Stimulated activated naive CD4-positive, alpha-beta T cell (primary cell): ENCODE measurements at regions not wholly inside any gene's neighbourhood (a gene's known extent, or its start where the extent isn't known, plus 50 kb on each side); places are given as distances from the start of the nearest gene placed in this dataset.
A peak's percentile ranks its signal among the peaks of the same experiment; 100 is the strongest.

Experiments used
- DNase-seq, 6 experiments: peaks; one replicate each; lab custom pipeline; 2025; lab: John Stamatoyannopoulos, UW

DNA sequence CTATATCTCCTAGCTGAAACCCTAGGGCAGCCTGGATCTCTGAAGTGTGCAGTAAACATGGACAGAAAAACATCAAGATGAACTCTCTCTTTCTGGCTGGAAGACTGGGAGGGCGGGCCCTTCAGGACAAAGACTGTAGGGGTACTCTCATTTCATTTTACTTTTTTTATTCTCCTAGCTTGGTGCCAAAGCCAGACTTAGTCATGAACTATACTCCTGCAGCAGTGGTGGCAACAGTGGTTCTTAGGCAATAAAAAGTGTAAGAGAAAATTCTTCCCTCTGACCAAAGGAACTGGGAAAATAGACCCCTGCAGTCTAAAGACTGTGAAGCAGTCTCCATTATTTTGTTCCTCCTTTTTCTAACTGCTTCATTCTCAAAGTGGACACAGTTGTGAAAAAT is 213.8 kb upstream of the JUN start:
- DNase-seq: no peak

DNA sequence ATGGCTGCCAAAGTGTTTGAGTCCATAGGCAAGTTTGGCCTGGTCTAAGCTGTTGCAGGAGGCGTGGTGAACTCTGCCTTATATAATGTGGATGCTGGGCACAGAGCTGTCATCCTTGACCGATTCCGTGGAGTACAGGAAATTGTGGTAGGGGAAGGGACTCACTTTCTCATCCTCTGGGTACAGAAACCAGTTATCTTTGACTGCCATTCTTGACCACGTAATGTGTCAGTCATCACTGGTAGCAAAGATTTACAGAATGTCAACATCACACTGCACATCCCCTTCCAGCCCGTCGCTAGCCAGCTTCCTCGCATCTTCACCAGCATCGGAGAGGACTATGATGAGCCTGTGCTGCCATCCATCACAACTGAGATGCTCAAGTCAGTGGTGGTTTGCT is 215.8 kb upstream of the JUN start:
- no peak for DNase-seq

GRCh38 chr1:59004755-59005154 is 220.9 kb upstream of the JUN start:
- no peak for DNase-seq

GRCh38 chr1:59005491-59006288 is 221.8 kb upstream of the JUN start:
- no peak for DNase-seq

DNA sequence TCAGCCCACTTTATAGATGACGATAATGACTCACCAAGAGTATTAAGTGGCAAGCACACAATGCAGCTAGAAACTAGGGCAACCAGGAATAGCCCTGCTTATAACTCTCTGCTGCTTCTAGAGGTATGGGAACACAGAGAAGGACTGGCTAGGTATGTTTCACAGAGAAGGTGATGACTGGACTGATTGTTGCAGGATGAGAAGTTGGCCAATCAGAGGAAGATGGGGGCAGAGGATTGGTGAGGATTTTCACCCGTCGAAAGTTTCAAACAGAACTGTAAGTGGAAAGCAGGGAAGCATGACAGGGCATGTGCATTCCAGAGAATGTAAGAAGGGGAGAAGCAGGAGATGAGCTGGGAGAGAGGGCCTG is 222.4 kb upstream of the JUN start:
- DNase-seq: no peak

DNA sequence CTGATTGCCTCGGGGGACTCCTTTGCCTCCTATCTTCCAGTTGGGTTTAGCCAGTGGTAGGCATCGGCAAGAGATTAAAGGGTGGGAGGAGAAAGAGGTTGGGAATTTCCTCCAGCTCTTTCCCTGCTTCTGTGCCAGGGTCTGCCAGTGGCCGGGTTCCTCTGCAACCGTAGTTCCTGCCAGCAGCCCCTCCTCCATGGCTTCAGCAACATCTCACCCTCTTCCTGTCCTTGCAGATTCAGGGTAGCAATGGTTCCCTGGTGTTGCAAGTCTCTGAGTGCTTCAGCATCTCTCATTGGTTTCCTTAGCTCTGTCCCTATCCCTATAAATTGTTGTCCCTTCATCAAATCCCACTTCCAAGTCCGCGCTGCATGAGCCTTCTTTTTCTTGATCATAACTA is 223.1 kb upstream of the JUN start:
- DNase-seq: no peak

GRCh38 chr1:59007429-59007819 is 223.6 kb upstream of the JUN start:
- no peak for DNase-seq

DNA sequence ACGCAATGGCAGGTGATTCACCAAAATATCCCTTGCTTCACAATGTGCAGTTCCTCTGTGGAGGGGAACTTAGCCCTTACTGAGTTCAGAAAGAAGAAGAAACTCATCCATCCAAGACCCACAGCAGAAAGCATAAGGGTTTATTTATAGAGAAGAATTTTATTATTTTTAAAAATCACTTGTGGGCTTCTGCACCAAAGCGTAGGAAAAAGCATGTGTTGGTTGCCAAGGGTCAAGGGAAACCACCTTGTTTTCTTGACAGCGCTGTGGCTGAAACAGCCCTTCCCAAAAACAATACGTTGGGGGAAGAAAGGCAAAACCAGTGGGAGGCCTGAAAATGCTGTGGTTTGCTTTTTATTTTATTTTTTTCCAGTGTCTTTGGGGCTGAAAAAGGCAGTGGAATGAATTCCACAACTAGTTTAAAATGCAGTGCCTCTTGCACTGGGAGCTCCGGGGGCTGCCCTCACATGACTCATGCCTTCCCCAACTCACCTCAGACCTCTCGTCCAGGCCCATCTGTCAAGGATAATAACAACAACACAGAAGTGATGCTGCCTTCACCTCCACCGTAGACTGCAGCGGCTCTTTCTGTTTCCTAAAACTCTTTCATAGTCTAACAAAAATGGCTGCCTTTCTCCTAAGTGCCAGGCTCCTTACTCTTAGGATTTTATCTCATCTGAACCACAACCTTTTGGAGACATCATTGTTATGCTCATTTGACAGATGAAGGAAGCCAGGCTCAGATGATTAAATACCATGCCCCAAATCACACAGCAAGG is 224.2 kb upstream of the JUN start:
- DNase-seq: no peak

GRCh38 chr1:59008599-59009347 is 224.9 kb upstream of the JUN start:
- DNase-seq: no peak

- no peak for DNase-seq
These were observed 227.8 kb upstream of the JUN start for GRCh38 chr1:59011663-59012062.

DNA sequence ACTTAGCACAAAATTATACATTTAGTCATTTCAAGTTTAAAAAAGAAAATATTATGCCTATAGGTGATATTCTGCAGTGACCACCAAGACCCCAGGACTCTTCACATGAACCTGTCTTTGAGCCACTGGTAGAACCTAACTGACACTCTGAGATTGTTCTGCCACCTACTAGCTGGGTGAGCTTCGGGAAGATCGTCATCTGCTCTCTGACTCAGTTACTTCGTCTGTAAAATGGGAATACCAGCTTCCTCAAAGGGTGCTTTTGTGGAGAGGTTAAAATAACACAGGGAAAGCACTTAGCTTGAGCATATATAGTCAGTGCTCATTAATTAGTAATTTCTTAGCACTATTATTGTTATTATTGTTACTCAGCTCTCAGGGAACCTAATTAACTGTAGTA is 228.5 kb upstream of the JUN start:
- DNase-seq: no peak

DNA sequence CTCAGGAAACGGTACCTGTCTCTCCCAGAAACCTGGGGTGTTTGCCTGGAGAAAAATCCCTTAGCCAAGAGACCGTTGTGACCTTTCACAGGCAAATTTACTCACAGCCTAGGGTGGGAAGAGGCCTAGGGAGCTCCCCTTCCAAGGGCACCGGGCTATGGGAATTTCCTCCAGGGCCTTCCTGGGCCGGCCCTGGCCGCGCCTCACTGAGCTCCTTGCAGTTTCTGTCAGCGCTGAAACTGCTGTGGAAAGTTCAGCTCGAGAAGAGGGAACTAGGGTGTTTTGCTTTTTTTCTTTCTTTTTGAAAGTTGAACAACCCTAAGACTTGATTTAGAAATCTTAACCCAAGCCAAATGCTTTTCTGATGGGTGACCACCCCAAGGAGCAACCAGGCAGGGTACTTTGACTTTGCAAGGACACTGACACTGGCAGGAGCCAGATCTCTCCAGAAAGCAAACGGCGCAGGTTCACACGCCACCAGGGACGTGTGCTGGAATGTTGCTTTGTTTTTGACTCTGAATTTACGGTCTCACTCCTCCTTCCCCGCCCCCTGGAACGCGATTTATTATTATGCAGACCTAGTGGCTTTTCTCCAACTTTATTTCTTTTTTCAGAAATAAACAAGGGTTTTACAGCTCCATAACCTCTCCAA is 229.6 kb upstream of the JUN start:
- DNase-seq: no peak

DNA sequence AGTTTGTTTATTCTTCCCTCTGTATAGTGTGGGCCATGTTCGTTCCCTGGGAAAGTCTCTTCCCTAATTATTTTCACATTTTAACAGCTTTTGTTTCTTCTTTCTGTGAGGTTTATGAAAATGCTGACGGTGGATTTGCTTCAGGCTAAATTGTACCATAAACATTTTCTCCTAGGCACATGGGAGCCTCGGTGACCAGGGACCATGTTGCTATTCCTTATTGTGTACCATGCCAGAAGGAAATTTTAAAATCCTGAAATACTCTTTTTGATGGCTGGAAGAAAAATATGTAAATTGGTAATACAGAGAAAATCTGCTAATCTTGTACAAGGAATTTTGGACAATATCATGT is 230.1 kb upstream of the JUN start:
- DNase-seq: no peak

- no peak for DNase-seq
These were observed 231.0 kb upstream of the JUN start for GRCh38 chr1:59014827-59015226.

- DNase-seq: no peak
These were observed 231.9 kb upstream of the JUN start for GRCh38 chr1:59015708-59016107.

DNA sequence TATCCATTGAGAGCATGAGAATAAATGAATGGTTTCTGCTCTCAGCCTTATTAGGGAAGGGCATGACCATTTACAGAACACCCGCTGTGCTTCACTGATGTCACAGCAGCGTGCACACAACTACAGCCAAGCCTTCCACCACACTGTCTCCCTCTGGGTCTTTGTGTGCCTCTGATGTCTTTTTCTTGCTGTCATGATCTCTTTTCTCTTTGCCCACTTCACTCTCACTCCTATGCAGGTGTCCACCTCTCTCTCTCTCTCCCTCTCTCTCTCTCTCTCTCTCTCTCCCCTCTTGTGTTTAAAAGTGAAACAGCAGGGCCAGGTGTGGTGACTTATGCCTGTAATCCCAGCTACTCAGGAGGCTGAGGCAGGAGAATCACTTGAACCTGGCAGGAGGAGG is 232.5 kb upstream of the JUN start:
- no peak for DNase-seq

DNA sequence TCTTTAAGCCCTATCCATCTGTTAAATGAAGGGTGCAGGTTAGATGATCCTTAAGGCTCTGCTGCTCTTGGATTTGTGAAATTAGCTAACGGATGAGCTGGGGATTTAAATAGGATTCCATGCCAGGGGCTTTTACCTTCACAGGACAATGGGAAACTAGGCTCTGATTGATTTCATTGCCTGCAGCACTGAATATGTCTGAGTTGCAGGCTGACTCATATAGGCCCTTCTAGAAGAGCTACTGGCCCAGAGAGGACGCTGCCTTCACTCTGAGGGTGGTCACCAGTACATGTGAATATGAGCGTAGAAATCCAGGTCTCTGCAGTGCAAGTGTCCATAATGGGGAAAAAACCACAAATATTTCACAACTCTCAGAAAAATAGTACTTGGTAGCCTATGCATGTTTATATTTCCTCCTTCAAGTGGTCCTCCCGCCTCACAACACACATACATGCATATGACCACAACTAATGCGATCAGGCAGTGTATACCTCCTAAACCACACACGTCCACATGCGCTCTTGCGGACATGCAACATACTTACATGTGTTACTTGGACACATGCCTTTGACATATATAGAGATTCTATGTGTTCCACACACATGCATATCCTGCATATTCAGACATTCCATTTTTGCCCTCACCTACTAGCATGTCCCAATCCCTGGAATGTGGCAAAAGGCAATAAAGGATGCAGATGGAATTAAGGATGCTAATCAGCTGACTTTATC is 233.8 kb upstream of the JUN start:
- no peak for DNase-seq

GRCh38 chr1:59018446-59018845 is 234.6 kb upstream of the JUN start:
- DNase-seq: no peak

DNA sequence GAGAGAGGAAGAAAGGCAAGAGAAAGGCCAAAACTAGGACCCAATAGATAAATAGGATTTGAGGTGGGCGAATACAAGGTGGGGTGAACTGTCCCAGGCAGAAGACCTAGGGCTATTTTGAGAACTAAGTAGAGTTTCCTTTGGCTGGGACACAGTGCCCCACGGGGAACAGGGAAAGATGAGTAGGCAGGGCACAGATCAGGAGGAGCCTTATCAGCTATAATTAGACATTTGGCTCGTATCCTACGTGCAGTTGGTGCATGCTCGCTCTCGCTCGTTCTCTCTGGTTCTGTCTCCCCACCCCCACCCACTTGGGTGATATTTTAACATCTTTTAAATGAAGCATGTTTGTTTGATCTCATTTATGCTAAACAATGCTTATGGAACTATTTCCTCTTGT is 235.0 kb upstream of the JUN start:
- no peak for DNase-seq

DNA sequence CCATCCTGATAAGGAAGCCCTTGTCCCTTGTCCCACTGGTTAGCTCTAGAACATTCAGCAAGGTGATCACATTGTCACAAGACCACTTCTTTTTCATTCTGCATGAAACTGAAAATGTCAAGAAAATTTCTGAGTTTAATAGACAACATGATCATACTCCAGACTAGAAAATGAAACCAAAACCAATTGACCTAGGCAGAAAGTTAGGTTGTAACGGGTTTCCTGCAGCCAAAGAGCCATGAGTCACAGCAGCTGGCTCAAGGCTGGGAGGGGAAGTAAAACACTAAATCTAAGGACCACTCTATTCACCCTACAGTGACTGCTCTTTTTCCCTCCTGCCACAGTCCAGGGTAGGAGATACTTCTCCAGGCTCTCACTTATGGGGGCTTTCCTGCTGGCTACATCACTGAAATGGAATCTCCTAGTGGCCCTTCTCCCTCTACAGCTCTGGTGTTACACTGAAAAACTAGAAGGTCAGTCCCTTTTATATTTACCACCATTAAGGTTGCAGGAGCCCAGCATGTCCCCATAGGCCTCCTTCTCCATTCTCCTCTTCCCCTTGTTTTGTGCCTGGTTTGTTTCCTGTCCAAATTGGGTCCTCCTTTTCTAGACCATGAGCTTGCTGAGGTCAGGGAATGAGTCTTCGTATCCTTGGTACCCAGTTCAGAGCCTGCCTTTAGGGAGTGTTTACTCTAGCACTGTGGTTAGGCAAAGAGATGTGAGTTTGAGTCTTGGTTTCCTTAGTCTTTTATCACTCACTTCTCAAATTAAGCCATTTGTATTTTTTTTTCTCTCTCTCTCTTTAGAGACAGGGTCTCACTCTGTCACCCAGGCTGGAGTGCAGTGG is 236.5 kb upstream of the JUN start:
- DNase-seq: peak in 3 of 6 experiments; percentile 15 to 61 (median 34)

DNA sequence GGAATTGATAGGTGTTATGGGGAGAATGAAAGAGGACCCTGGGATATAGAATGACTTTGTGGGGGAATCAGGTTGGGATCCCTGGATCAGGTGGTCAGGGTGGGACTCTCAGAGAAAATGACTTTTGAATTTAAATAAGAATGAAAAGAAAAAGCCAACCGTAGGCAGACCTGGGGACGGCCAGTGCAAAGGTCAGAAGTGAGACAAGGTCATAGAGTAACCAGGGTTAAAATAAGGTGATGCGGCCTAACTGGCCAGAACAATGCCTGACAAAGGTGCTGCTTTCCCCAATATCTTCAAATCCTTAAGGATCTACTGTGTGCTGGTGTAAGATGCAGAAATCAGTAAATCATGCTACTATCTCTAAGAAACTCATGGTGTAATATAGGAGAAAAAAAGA is 238.4 kb upstream of the JUN start:
- DNase-seq: no peak
